ENCODE measurements at regions not wholly inside any gene's neighbourhood (a gene's known extent, or its start where the extent isn't known, plus 50 kb on each side); places are given as distances from the start of the nearest gene placed in this dataset.

DNA sequence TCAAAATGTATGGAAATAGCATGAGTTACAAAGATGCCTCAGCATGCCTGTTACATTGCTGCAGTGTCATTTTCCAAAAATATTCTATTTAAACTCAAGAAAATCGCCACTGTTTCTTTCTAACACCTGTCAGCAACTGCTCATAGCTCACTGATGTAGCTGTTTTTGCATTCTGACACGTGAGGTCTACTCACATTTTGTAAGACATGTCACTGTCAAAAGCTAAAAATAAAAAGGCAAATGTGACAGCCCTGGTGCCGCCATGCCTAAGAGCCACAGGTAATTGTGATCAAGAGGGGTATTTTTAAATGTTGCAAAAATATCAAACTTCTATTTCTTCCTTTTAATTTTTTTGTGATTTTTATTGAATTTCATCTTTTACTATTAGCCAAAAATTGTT is 556.2 kb upstream of the TMPRSS15 start:
- TF ChIP-seq, protein P1, sequence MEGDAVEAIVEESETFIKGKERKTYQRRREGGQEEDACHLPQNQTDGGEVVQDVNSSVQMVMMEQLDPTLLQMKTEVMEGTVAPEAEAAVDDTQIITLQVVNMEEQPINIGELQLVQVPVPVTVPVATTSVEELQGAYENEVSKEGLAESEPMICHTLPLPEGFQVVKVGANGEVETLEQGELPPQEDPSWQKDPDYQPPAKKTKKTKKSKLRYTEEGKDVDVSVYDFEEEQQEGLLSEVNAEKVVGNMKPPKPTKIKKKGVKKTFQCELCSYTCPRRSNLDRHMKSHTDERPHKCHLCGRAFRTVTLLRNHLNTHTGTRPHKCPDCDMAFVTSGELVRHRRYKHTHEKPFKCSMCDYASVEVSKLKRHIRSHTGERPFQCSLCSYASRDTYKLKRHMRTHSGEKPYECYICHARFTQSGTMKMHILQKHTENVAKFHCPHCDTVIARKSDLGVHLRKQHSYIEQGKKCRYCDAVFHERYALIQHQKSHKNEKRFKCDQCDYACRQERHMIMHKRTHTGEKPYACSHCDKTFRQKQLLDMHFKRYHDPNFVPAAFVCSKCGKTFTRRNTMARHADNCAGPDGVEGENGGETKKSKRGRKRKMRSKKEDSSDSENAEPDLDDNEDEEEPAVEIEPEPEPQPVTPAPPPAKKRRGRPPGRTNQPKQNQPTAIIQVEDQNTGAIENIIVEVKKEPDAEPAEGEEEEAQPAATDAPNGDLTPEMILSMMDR (IDR thresholded peaks at IDR 0.05): no peak
- TF ChIP-seq POLR2AphosphoS5 (IDR thresholded peaks at IDR 0.05): no peak
